ELR (cell line): ENCODE measurements at regions not wholly inside any gene's neighbourhood (a gene's known extent, or its start where the extent isn't known, plus 50 kb on each side); places are given as distances from the start of the nearest gene placed in this dataset.

Experiments used
- DNase-seq: peaks from one replicate; pipeline ENCODE4 v3.0.0-alpha.2; 2015; ENCODE audit warnings: low read depth

- peak; percentile 64 for DNase-seq
Measured at GRCh38 chr18:55780586-55781071, 192.6 kb upstream of the TCF4 start.

- peak; percentile 64 for DNase-seq
Measured at GRCh38 chr18:55779691-55780585, 191.9 kb upstream of the TCF4 start.

DNA sequence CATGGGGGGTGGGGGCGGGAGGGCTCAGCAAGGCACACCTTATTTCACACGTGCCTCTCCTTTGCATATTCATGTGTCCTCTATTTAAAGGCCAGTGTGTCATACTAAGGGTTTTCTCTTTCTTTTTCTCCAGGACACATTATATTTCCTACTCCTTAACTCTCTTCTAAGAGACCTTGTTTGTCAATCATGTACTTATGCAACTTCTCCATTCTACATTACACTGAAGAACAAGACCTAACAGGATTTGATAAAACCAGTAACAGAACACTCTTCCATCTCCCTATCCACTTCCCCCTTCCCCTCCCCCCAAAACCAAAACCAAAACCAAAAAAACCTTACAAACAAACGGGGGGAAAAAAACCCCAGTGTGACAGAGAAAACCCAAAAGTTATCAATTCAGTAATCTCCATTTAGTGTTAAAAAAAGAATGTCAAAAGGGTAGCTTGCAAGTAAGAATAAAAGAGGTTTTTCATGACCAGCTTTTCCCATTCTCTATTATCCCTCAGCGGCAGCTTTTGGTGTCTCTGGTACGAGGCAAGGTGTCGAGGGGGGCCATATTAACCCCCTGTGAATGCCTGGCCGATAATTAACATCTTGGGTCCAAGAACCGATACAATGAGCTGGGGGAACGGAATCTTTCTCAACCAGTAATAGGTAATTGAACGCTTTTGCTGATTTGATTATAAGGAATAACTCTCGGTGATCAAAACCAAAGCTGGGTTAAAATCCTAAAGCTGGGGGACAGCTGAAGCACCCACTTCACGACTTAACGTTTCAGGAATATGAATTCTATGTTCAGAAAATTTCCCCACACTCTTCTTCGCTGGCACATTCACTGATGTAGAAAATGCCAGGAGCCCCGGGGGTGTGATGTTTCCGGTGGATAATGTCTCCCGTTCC lies 191.0 kb upstream of the TCF4 start:
- peak; percentile 35 for DNase-seq

DNA sequence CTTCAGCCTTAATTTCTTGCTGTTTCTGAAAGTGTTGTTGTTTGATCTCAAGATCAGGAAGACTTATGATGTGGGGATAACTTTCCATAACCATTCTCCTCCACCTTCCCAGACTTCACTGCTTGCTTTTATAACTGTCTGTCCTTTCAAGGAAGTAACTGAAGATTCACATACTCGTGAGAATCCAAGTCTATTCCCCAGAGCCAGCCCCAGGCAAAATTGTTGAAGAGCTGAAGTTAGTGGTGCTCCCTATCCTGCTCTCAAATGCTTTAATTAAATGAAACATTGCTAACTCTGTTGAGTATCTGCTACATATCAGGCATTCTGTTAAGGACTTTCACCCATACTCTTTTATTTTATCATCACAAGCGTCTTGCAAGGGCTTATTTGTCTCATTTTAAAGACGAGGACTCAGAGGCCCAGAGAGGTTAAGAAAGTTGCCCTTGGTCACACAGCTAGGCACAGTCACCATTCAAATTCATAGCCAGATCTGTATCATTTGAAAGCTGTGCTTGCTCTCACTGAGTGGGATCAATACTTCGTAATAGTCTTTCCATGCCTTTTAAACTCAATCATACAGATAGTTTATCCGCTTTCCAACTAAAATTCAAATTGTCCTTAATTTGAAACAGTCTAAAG lies 189.8 kb upstream of the TCF4 start:
- no peak for DNase-seq

DNA sequence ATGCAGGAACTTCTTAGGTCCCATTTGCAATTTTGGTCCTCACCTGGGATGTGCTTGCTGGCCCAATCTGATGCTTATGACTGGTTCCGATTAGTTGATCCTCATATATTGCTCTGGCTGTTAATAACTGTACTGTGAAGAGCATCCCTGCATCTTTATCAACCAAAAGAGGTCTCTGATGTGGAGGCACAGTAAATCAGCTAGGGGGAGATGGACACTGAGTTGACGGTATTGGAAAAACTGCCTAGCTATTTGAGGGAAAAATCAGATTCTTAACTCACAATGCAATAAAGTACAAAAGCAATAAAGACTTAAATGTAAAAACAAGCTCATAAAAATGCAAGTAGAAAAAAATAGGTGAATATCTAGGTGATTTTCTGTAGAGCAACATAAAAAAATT lies 188.0 kb upstream of the TCF4 start:
- DNase-seq, result no peak

DNA sequence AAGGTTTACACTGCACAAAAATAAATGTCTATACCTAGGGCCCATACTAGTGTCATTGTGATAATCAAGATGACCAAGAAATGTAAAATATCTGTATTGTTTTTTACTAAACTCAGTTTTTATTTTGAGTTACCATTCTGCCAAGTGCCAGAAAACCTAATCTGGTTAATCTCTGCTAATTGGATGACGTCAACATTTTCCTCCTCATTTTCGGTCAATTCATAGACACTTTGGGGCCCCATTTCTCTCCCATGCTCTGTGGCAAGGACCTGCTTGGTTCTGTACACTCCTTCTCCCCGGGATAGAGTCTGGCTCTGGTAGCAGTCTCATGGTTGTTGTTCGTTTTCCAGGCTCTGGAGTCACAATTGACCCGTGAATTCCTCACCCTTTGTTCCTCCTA lies 186.5 kb upstream of the TCF4 start:
- DNase-seq, result no peak

DNA sequence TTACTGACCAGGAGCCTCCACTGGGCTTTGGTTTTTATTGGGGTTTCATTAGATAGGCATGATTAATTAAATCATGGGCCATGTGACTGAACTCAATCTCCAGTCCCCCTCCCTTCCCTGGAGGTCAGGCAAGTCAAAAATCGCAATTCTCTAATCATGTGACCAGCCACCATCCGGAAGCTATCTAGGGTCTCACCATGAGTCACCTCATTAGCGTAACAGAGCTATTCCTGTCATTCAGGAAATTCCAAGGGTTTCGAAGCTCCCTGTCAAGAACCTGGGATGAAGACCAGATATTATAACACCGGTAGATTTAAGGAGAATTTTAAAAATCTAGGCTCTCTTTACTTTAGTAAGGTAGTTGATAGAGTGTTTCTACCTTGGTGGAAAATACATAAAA lies 180.3 kb upstream of the TCF4 start:
- DNase-seq, result peak; percentile 65

- no peak for DNase-seq
Measured at GRCh38 chr18:55764386-55764785, 176.4 kb upstream of the TCF4 start.

DNA sequence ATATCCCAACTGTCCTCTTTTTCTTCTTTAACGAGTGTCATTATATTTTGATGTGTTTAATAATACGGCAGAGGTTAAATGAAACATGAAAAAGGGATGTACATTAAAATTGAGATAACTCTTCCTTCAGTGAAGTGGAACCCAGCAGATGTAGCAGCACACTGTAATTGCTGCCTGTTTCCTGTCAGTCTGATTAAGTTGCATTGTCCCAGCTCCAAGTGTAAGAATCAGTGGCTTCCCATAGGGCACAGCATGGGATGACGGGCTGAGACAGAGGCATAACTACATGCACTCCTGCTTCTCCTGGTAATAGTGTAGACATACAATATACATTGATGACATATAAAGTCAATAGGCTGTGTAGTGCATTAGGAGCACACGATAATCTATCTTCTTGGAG lies 175.8 kb upstream of the TCF4 start:
- no peak for DNase-seq

- DNase-seq, result peak; percentile 78
Measured at GRCh38 chr18:55763298-55763697, 175.3 kb upstream of the TCF4 start.

GRCh38 chr18:55762424-55762823 lies 174.4 kb upstream of the TCF4 start:
- no peak for DNase-seq

- peak; percentile 79 for DNase-seq
Measured at GRCh38 chr18:55753643-55754263, 165.8 kb upstream of the TCF4 start.

DNA sequence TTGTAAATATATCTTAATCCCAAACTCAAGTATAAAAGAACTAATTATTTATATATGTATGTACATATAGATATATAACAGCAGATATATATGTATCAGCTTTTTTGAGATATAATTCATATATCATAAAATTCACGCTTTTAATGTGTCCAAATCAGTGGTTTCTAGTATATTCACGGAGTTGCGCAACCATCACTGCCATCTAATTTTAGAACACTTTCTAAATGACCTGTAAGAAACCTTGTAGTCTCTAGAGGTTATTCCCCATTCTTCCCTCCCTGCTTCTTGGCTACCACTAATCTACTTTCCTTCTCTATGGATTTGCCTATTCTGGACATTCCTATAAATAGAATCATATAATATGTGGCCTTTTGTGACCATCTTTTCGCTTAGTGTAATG lies 163.5 kb upstream of the TCF4 start:
- DNase-seq, result no peak

DNA sequence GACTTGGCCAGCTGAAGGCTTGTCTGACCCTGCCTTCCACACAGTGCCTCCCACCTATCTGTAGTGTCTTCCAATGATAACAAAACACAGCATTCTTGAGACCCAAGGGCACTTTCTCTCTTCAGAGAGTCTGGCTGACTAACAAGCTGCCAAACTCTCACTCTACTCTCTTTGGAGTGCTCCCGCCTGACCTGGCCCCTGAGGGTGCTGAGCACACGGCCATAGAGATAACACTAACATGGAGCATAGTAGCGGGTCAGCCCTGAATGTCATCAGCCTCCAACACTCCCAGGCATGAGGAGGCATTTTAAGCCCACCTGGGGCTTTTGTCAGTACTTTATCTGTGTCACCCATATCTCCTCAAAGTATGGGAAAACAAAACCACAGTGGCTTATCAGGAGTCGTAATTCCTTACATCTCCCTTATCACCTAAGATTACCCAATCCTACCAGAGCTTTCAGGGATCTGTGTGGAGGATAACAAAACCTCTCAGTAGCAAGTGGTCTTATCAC lies 160.3 kb upstream of the TCF4 start:
- DNase-seq, result no peak

DNA sequence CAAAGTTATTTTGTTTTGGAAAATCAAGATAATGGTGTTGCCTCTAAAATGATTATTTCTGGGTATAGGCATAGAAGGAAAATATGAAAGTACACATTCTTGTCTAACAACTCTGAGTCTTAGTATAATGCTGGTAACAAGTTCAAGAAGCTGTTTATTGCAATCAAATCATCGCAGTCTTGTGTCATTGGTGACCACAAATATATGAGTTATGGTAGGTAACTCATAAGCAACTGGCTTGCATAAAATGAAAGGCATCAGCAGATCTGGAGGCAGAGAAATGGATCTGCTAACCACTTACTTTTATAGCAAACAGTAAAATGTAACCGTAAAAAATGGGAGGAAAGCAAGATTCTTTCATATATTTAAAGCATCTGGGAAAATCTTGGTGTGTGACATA lies 156.2 kb upstream of the TCF4 start:
- no peak for DNase-seq

- DNase-seq, result no peak
Measured at GRCh38 chr18:55743736-55744135, 155.7 kb upstream of the TCF4 start.

DNA sequence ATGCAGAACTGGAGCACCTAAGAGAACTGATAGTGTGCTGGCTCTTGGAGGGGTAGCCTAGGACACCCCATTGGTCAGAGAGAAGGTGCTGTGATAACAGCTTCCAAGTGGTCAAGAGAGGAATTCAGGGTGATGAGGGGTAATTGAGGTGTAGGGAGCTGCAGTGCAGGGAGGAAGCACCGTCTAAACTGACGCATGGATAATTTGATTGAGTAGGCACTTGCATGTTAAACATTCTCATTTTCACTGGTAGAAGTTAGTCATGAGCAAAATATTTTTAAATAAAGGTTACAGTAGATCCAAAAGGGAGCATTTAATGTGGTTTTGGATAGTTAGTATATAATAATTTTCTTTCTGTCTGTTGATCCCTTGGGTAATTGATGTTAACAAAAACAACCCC lies 155.1 kb upstream of the TCF4 start:
- DNase-seq, result no peak

DNA sequence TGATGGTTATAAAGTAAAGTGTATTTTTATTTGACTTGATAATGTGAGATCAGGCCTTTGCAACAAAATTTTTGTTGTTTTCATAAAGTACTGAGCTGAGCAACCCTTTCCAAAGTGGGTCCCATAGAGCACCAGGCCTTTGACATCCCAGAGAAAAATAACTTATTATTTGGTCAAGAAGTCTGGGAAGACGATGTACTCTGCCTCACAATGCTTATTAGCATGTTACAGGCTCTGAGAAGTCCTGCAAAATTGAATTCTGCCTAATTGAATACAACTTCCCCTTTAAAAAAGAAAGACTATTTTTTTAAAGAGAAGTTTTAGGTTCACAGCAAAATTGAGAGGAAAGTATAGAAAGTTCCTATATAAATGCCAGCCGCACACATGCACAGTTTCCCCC lies 151.5 kb upstream of the TCF4 start:
- DNase-seq, result no peak

- no peak for DNase-seq
Measured at GRCh38 chr18:55738483-55739114, 150.6 kb upstream of the TCF4 start.

- no peak for DNase-seq
Measured at GRCh38 chr18:55737781-55738468, 149.9 kb upstream of the TCF4 start.

DNA sequence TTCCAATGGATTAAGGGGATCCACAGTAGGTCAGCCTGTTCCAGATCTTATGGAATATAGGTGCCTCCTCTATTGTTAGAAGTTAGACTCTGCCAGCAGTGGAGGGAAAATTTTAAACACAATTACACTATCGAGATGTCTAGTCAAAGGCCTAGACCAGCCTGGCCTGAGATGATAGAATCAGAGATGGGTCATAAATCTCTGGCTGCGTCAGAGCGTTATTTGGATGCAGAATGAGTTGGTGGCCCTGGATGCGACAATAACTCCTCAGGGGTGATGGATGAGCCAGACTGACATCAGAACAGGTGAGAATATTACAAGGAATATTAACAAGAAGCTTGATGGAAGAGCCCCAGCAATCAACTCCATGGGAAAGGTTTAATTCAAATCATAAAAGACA lies 149.3 kb upstream of the TCF4 start:
- DNase-seq, result no peak
